SU-DHL-6 (cell line): ENCODE measurements at regions not wholly inside any gene's neighbourhood (a gene's known extent, or its start where the extent isn't known, plus 50 kb on each side); places are given as distances from the start of the nearest gene placed in this dataset.

Experiments used
- EZH2phosphoT487 ChIP-seq: fragments of 200-600 bp; sonication (generic), shearing (Covaris generic); conservative IDR thresholded peaks from 2 replicates; pipeline ENCODE4 v1.6.1; 2018; ENCODE audit warnings: mild to moderate bottlenecking, antibody characterized with exemption, low read length, moderate library complexity, mixed read lengths
- TF ChIP-seq, protein P1 (sequence below): fragments of 200-600 bp; sonication (generic); IDR thresholded peaks from one replicate; pipeline ENCODE4 v1.5.1; 2017; ENCODE audit warnings: antibody characterized with exemption, mild to moderate bottlenecking, low read length, moderate library complexity; ENCODE audit not compliant: insufficient read depth, poor library complexity, severe bottlenecking

- TF ChIP-seq, protein P1, sequence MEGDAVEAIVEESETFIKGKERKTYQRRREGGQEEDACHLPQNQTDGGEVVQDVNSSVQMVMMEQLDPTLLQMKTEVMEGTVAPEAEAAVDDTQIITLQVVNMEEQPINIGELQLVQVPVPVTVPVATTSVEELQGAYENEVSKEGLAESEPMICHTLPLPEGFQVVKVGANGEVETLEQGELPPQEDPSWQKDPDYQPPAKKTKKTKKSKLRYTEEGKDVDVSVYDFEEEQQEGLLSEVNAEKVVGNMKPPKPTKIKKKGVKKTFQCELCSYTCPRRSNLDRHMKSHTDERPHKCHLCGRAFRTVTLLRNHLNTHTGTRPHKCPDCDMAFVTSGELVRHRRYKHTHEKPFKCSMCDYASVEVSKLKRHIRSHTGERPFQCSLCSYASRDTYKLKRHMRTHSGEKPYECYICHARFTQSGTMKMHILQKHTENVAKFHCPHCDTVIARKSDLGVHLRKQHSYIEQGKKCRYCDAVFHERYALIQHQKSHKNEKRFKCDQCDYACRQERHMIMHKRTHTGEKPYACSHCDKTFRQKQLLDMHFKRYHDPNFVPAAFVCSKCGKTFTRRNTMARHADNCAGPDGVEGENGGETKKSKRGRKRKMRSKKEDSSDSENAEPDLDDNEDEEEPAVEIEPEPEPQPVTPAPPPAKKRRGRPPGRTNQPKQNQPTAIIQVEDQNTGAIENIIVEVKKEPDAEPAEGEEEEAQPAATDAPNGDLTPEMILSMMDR, result no peak
- no peak for TF ChIP-seq EZH2phosphoT487
These were observed 736.0 kb upstream of the NR2F2 start for GRCh38 chr15:95594496-95594895.
